A549 (cell line): ENCODE measurements at regions not wholly inside any gene's neighbourhood (a gene's known extent, or its start where the extent isn't known, plus 50 kb on each side); places are given as distances from the start of the nearest gene placed in this dataset.
"Not testable (repeated sequence)": the region's sequence is repeated elsewhere in the genome, so short reads cannot be mapped to it uniquely, and the experiment has no call there.

Experiments used
- ATAC-seq, 2 experiments: fragments of 200-7000 bp in 1 of 2; fragments of >200 bp in 1 of 2; cut with Nextera tagmentation in 1 of 2; cut with Tn5 transposase in 1 of 2; 3 replicates each; pipeline versions ENCODE4 v1.8.0 to v1.9.1; 2018 to 2020; ENCODE audit warnings: mild to moderate bottlenecking in 1 of 2, moderate library complexity in 1 of 2
- CTCF ChIA-PET: fragments of 300-600 bp; sonication (Branson Sonifier 250); formaldehyde crosslinking; extraction: SDS; loops from one replicate; lab custom pipeline; 2021; ENCODE audit warnings: antibody characterized with exemption, inconsistent platforms; lab: Yijun Ruan, JAX
- POLR2A ChIA-PET: fragments of 350-600 bp; formaldehyde crosslinking; extraction: SDS; loops from one replicate; lab custom pipeline; 2021; ENCODE audit warnings: antibody characterized with exemption, inconsistent platforms; lab: Yijun Ruan, JAX
- DNase-seq, 2 experiments: peaks; one replicate each; pipeline versions ENCODE4 v3.0.0 to v3.0.0-alpha.2; 2011 to 2016; ENCODE audit warnings: low read depth in 1 of 2, low spot score in 1 of 2
- FAIRE-seq: peaks from 2 replicates; lab custom pipeline; 2011; peaks lifted over from hg19 to GRCh38; lab: Jason Lieb, UNC
- H3K27ac ChIP-seq, 2 experiments: fragments of >200 bp; sonication (Bioruptor Twin); formaldehyde crosslinking; 3 replicates each; pipeline ENCODE4 v1.5.1; 2016 to 2017
- H3K4me1 ChIP-seq: fragments of >200 bp; sonication (Bioruptor Twin); formaldehyde crosslinking; 3 replicates; pipeline ENCODE4 v1.6.1; 2016
- H3K4me2 ChIP-seq: fragments of >200 bp; sonication (Bioruptor Twin); formaldehyde crosslinking; 3 replicates; pipeline ENCODE4 v1.6.1; 2016
- H3K4me3 ChIP-seq: fragments of >200 bp; sonication (Bioruptor Twin); formaldehyde crosslinking; 3 replicates; pipeline ENCODE4 v1.5.1; 2016
- H3K9me3 ChIP-seq: fragments of >200 bp; sonication (Bioruptor Twin); formaldehyde crosslinking; 3 replicates; pipeline ENCODE4 v1.6.1; 2016
- EHF ChIP-seq: fragments of 250-450 bp; sonication (Bioruptor Pico); IDR thresholded peaks from 2 replicates; pipeline ENCODE4 v1.5.0; 2020; ENCODE audit warnings: mild to moderate bottlenecking
- EP300 ChIP-seq, 2 experiments: fragments of >200 bp; sonication (Bioruptor Twin); formaldehyde crosslinking; IDR thresholded peaks; 2 replicates in 1 of 2; 3 replicates in 1 of 2; pipeline ENCODE4 v1.6.1; 2016 to 2017
- FOSL2 ChIP-seq, 2 experiments: fragments of 450-650 bp in 1 of 2; fragments of >200 bp in 1 of 2; sonication (Bioruptor Twin) in 1 of 2; formaldehyde crosslinking; IDR thresholded peaks; 2 replicates each; pipeline versions ENCODE4 v1.5.0 to v1.6.1; 2016 to 2020; ENCODE audit warnings: mild to moderate bottlenecking in 1 of 2, moderate library complexity in 1 of 2
- GATA3 ChIP-seq: IDR thresholded peaks from 2 replicates; pipeline ENCODE4 v1.6.1; 2012; ENCODE audit warnings: borderline replicate concordance
- HOXB13 ChIP-seq: fragments of 250-450 bp; sonication (Bioruptor Pico); IDR thresholded peaks from 2 replicates; pipeline ENCODE4 v1.5.0; 2020; ENCODE audit warnings: low read depth, mild to moderate bottlenecking, moderate library complexity
- HOXB5 ChIP-seq: fragments of 250-450 bp; sonication (Bioruptor Pico); IDR thresholded peaks from 2 replicates; pipeline ENCODE4 v1.5.0; 2020; ENCODE audit warnings: mild to moderate bottlenecking, moderate library complexity
- WGBS: methylation state at CpG from one replicate; pipeline ENCODE4 v1.1.6; 2017; ENCODE audit errors: missing lambda C conversion rate; 5-methylcytosine and 5-hydroxymethylcytosine counted together
- TF ChIP-seq, protein P1 (sequence below): fragments of 250-450 bp; sonication (Bioruptor Pico); IDR thresholded peaks from 2 replicates; pipeline ENCODE4 v1.5.0; 2020; ENCODE audit warnings: low read depth, mild to moderate bottlenecking, moderate library complexity

DNA sequence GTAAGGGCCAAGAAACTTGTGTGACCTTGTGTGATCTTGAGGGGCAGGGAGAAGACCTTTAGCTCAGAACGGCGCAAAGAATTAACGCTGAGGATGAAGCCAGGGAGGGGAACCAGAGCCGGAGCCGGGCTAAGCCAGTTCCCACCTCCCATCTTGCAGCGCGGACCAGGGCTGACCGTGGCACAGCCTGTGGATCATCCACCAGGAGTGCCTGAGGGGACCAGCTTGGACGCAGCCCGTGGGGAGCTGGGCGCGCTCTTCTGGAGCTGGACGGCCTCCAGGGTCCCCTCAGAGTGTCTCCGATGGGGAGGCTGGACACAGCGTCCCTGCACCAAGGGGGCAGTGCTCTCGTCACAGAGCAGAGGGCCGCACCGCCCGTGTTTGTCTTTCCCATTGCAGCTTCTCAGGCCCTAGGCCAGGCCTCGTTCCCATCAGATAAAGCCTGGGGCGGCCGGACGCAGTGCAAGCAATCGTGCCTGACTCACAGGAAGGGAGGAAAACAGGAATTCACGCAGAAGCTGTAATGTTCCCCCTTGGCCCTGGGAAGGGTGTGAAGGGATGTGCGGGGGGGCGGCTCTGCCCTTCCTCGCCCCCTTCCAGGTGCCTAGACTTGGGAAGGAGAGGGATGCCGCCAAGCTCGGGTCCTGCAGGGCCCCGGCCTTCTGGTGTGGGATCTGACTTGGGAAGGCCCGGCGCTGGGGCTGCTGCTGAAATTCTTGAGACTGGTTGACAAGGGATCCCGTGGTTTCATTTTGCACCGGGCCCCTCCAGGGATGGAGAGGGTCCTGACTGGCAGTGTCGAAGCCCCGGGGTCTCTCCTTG lies 144.9 kb downstream of the NPIPB11 start:
- DNase-seq (peak in 1 of 2 experiments; percentile 48), ATAC-seq (peak; percentile 42 to 69; a peak in 5 of 6 replicates)
- H3K27ac ChIP-seq: peak overlapping the region; percentile 78 to 96
- TF ChIP-seq EP300 (IDR thresholded peaks at IDR 0.05) (peak; percentile 35 to 39; a peak in 1 of 5 replicates), GATA3 (peak; percentile 52; the same call in 1 of the 2 replicates), EHF (CRISPR knock-in tag) (peak; percentile 37; the same call in 1 of the 2 replicates), HOXB5 (CRISPR knock-in tag) (peak; percentile 46; the same call in 1 of the 2 replicates), HOXB13 (peak; percentile 74), FOSL2 (CRISPR knock-in tag; IDR thresholded peaks at IDR 0.05) (peak; percentile 67)
- TF ChIP-seq, protein P1, sequence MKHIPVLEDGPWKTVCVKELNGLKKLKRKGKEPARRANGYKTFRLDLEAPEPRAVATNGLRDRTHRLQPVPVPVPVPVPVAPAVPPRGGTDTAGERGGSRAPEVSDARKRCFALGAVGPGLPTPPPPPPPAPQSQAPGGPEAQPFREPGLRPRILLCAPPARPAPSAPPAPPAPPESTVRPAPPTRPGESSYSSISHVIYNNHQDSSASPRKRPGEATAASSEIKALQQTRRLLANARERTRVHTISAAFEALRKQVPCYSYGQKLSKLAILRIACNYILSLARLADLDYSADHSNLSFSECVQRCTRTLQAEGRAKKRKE (CRISPR knock-in tag): peak; percentile 79; the same call in 1 of the 2 replicates
- FAIRE-seq; H3K9me3 ChIP-seq; H3K4me3 ChIP-seq; POLR2A ChIA-PET; TF ChIP-seq FOSL2 (IDR thresholded peaks at IDR 0.05): not testable (repeated sequence)
- 74% methylated on average over 16 of the region's 37 CpGs for WGBS
- CTCF ChIA-PET: interaction anchor here (1.0 kb wide), 1 partner anchor 55 kb away, joined by 3 read pairs; no protein-coding TSS in a partner anchor
- peaks cover 37% of the 10 kb centered on the region for H3K4me1 ChIP-seq
- H3K4me2 ChIP-seq: peak overlapping the region; percentile 57

DNA sequence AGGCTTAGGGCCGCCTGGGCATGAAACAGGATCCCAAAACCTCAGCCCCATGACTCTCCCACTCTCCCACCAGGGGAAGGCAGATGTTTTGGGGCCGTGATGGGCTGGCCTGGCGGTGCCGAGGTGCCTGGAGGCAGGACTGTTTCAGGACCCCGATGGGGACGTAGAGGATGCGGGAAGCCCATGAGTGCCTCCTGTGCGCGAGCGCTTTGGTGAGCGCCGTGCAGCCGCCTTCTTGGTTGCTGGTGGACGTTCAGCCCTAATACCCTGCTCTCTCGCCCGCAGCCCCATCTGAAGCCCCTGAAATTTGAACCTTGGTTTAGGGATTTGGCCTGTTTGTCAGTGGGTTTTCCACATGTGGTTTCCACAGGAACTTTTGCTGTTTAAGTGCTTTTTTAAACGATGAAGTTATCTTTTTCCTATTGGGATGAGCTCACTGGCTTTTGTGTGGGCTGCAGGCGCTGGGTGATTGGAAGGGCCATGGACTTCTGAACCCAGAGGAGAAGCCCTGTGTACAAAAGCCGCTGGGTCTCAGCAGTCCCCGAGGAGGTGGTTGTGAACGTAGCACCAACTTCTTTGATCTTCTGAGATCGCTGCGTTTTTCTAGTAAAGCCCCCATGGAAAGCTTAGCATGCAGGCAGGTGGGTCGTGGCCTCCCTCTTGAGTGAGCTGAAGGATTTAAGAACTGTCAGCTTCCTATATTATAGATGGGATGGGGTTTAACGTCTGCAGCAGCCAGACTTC lies 145.7 kb downstream of the NPIPB11 start:
- CTCF ChIA-PET: interaction anchor here (1.0 kb wide), 1 partner anchor 55 kb away, joined by 3 read pairs; no protein-coding TSS in a partner anchor
- FAIRE-seq, H3K9me3 ChIP-seq, POLR2A ChIA-PET, DNase-seq, H3K4me3 ChIP-seq, ATAC-seq: not testable (repeated sequence)
- Histone ChIP-seq H3K4me1 (peaks cover 36% of the 10 kb centered on the region), H3K4me2 (peak overlapping the region; percentile 57), H3K27ac (peak overlapping the region; percentile 76 to 96)
- WGBS: 87% methylated on average over 25 of the region's 25 CpGs

DNA sequence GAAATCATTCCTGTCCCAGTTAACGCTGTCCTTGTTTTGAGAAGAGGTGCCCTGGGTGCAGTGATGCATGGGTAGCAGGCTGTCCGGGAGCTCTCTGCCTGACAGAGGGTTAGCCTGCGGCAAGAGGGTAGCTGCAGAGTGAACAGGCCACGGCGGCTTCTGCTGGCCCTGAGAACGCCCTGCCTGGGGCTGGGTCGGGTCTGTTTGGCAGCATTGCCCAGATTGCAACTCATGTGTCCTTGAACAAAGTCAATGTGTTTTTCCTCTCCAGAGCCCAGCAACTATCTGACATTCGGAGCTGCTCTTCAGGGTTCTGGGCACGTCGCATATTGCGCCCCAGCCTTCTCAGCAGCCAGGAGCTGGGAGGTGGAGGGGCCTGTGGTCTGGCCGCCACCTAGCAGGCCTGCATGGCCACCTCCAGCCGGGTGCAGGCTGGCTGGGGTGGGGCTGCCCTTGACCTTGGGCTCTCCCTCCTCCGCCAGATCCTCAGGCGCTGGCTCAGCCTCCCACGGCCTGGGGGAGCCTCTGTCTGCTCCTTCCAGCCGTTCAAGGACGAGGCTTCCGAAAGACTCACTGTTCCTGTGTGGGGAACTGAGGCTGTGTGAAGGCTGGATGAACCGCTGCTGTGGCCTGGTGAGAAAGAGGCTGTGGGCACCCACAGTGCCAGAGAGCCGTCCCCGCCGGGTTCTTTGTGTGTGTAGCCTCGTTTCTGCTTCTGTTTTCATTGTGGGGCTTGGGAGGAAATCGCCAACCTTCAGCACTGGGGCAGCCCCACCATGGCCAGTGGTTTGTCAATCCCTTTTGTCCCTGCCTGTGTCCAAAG lies 146.7 kb downstream of the NPIPB11 start:
- Histone ChIP-seq H3K4me1 (peaks cover 33% of the 10 kb centered on the region), H3K27ac (peak overlapping the region; percentile 35 to 96; a peak in 4 of 6 replicates)
- CTCF ChIA-PET, FAIRE-seq, H3K9me3 ChIP-seq, ATAC-seq, DNase-seq, H3K4me2 ChIP-seq, H3K4me3 ChIP-seq, POLR2A ChIA-PET: not testable (repeated sequence)
- 93% methylated on average over 12 of the region's 25 CpGs for WGBS

DNA sequence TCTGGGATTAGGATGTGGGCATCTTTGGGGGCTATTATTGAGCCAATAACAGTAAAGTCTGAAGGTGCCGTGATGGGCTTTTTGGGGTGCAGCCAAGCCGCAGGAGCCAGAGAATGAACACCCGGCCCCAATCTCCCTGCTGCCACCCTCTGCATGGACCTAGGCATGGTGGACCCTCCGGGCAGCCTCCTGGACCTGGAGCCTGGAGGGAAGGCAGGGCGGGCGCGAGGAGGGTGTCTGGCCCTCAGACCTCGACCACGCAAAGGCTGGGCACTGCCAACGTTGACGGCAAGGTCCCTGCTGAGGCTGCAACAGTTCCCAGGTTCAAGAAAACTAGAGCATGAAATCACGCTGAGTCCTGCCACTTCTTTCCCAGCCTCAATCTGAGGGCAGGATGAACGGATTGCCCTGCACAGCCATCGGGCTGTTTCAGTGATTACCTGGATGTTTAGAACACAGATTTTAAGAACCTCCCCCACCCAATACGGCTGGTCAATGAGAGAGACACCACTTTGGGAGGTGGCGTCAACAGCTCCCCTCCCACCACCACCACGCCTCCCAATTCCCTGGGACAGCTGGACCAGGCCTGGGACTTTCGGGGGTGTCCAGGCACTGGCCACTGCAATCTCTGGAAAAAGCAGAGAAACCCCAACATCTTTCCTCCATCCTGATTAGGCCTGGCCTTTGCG lies 147.4 kb downstream of the NPIPB11 start:
- H3K4me2 ChIP-seq, DNase-seq, POLR2A ChIA-PET, ATAC-seq, H3K9me3 ChIP-seq, FAIRE-seq, CTCF ChIA-PET, H3K4me3 ChIP-seq: not testable (repeated sequence)
- Histone ChIP-seq H3K27ac (peak overlapping the region; percentile 35 to 96; a peak in 3 of 6 replicates), H3K4me1 (peaks cover 25% of the 10 kb centered on the region)
- WGBS: 93% methylated on average over 12 of the region's 19 CpGs
